Mammary epithelial cell (primary cell): ENCODE measurements at regions not wholly inside any gene's neighbourhood (a gene's known extent, or its start where the extent isn't known, plus 50 kb on each side); places are given as distances from the start of the nearest gene placed in this dataset.

Source experiments
- EZH2 ChIP-seq: IDR thresholded peaks from 2 replicates; pipeline ENCODE4 v1.6.1; 2012; ENCODE audit warnings: low read length, inconsistent platforms, borderline replicate concordance
- TF ChIP-seq, protein P1 (sequence below), 2 donors: IDR thresholded peaks in 1 of 2; conservative IDR thresholded peaks in 1 of 2; 2 replicates each; pipeline ENCODE4 v1.5.1; 2011 to 2012; ENCODE audit warnings: inconsistent platforms in 2 of 2, low read length in 2 of 2, mild to moderate bottlenecking in 2 of 2, control low read depth in 1 of 2, low read depth in 1 of 2; ENCODE audit not compliant: insufficient read depth in 1 of 2; ENCODE audit errors: extremely low read depth in 1 of 2

DNA sequence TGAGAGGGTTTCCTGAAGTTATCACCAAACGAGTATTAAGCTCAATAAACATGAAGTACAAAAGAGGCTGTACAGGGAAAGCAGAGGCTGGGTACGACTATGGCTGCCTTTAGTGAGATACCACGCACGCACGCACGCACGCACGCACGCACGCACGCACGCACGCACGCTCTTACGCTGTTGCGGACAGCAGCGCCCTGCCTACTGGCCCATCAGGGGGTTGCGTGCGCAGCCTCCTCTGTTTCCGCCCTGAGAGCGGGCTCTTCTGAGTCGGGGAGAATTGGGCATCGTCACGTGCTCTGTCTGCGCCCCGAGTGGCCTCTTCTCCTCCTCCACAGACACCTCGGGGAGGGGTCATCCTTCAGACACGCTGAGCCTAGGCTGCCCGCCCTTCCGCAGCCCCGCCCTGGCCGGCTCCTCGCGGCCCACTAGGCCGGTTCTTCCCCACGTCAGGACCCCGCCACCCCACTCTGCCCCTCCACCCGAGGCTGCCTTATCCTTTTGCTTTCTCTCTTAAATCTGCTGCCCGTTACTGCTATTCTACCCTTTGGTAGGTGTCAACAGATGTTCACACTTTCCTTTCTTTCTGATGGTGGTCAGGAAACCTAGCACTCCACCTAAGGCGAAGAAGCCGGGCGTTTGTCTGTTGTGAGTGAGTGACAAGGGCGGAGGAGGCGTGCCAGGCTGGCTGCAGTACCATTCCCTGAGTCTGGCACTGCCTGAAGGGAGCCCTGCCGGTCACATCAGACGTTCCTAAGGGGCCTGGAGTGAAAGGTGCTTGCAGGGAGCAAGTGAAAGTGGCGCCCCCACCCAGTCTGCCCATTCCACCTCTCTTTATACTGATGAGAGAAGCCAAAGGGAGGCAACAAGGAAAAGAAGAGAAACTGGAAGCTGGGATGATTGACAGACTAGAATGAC, 300.4 kb upstream of the B3GAT1 start:
- TF ChIP-seq, protein P1, sequence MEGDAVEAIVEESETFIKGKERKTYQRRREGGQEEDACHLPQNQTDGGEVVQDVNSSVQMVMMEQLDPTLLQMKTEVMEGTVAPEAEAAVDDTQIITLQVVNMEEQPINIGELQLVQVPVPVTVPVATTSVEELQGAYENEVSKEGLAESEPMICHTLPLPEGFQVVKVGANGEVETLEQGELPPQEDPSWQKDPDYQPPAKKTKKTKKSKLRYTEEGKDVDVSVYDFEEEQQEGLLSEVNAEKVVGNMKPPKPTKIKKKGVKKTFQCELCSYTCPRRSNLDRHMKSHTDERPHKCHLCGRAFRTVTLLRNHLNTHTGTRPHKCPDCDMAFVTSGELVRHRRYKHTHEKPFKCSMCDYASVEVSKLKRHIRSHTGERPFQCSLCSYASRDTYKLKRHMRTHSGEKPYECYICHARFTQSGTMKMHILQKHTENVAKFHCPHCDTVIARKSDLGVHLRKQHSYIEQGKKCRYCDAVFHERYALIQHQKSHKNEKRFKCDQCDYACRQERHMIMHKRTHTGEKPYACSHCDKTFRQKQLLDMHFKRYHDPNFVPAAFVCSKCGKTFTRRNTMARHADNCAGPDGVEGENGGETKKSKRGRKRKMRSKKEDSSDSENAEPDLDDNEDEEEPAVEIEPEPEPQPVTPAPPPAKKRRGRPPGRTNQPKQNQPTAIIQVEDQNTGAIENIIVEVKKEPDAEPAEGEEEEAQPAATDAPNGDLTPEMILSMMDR (conservative IDR thresholded peaks at IDR 0.05 in 1 of 2, IDR thresholded peaks at IDR 0.05 in 1 of 2; ENCODE audit: extremely low read depth in 1 of 2, insufficient read depth in 1 of 2, low read depth in 1 of 2, low read length in 2 of 2): no peak
- TF ChIP-seq EZH2: no peak
